Lung (tissue), 11 donors: ENCODE measurements at regions not wholly inside any gene's neighbourhood (a gene's known extent, or its start where the extent isn't known, plus 50 kb on each side); places are given as distances from the start of the nearest gene placed in this dataset.
"Not testable (repeated sequence)": the region's sequence is repeated elsewhere in the genome, so short reads cannot be mapped to it uniquely, and the experiment has no call there.

Source experiments
- ATAC-seq: fragments of 200-7000 bp; cut with Tn5 transposase; one replicate; pipeline ENCODE4 v1.9.1; 2020; ENCODE audit warnings: moderate number of reproducible peaks; ENCODE audit not compliant: insufficient read depth, low FRiP score
- DNase-seq, 3 donors: peaks; one replicate each; pipeline ENCODE4 v3.0.0-alpha.2; 2013 to 2017
- H3K27ac ChIP-seq, 2 donors: one replicate each; pipeline ENCODE4 v1.5.1; 2013; ENCODE audit warnings: mild to moderate bottlenecking in 2 of 2, moderate library complexity in 2 of 2, control low read depth in 1 of 2, inconsistent platforms in 1 of 2, low read depth in 1 of 2, low read length in 1 of 2
- H3K27me3 ChIP-seq, 3 donors: one replicate each; pipeline ENCODE4 v1.5.1; 2013; ENCODE audit warnings: low read length in 2 of 3; ENCODE audit not compliant: control insufficient read depth in 3 of 3, insufficient read depth in 3 of 3
- H3K36me3 ChIP-seq, 4 donors: one replicate each; pipeline ENCODE4 v1.5.1; 2013; ENCODE audit warnings: low read length in 4 of 4, mild to moderate bottlenecking in 1 of 4, moderate library complexity in 1 of 4; ENCODE audit not compliant: control insufficient read depth in 4 of 4, insufficient read depth in 4 of 4
- H3K4me1 ChIP-seq, 5 donors: one replicate each; pipeline ENCODE4 v1.5.1; 2013; ENCODE audit warnings: low read length in 5 of 5, mild to moderate bottlenecking in 2 of 5, moderate library complexity in 1 of 5; ENCODE audit not compliant: control insufficient read depth in 5 of 5, insufficient read depth in 5 of 5
- H3K4me3 ChIP-seq: one replicate; pipeline ENCODE4 v1.5.1; 2013; ENCODE audit warnings: mild to moderate bottlenecking, control low read depth, moderate library complexity
- H3K9ac ChIP-seq, 2 donors: one replicate each; pipeline ENCODE4 v1.5.1; 2013; ENCODE audit warnings: low read length in 2 of 2, control low read depth in 1 of 2; ENCODE audit not compliant: insufficient read depth in 1 of 2
- H3K9me3 ChIP-seq, 4 donors: one replicate each; pipeline ENCODE4 v1.5.1; 2013; ENCODE audit warnings: low read length in 3 of 4, mild to moderate bottlenecking in 1 of 4, moderate library complexity in 1 of 4; ENCODE audit not compliant: control insufficient read depth in 4 of 4, insufficient read depth in 3 of 4
- WGBS, 2 donors: extraction: QIAGEN DNeasy Blood & Tissue Kit; methylation state at CpG; one replicate each; pipeline ENCODE4 v1.1.7; 2013; 5-methylcytosine and 5-hydroxymethylcytosine counted together
- TF ChIP-seq, protein P1 (sequence below): IDR thresholded peaks from 2 replicates; pipeline ENCODE4 v1.5.1; 2012; ENCODE audit warnings: mild to moderate bottlenecking; ENCODE audit errors: control extremely low read depth, extremely low read depth
- donor health status: control.
- donor health status: control.
- donor health status: Bipolar disorder and iron deficiency.
- donor health status: healthy.
- donor health status: DM: yes; HTN: yes; CAD: no.

- Histone ChIP-seq H3K27ac (no peak overlapping the region), H3K4me3 (no peak overlapping the region), H3K27me3 (no peaks in the 10 kb centered on the region), H3K4me1 (peaks cover 0 to 3% (median 0%) of the 10 kb centered on the region in 5 donors), H3K9me3 (no peaks in the 10 kb centered on the region), H3K9ac (no peak overlapping the region), H3K36me3 (no peaks in the 10 kb centered on the region)
- DNase-seq, result no peak
- TF ChIP-seq, protein P1, sequence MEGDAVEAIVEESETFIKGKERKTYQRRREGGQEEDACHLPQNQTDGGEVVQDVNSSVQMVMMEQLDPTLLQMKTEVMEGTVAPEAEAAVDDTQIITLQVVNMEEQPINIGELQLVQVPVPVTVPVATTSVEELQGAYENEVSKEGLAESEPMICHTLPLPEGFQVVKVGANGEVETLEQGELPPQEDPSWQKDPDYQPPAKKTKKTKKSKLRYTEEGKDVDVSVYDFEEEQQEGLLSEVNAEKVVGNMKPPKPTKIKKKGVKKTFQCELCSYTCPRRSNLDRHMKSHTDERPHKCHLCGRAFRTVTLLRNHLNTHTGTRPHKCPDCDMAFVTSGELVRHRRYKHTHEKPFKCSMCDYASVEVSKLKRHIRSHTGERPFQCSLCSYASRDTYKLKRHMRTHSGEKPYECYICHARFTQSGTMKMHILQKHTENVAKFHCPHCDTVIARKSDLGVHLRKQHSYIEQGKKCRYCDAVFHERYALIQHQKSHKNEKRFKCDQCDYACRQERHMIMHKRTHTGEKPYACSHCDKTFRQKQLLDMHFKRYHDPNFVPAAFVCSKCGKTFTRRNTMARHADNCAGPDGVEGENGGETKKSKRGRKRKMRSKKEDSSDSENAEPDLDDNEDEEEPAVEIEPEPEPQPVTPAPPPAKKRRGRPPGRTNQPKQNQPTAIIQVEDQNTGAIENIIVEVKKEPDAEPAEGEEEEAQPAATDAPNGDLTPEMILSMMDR, result no peak
- WGBS, 2 donors, result 75 to 82% methylated on average over 4 of the region's 4 CpGs
- no peak for ATAC-seq
Measured at GRCh38 chr20:54727490-54727889, 252.1 kb downstream of the DOK5 start.

- ATAC-seq (no peak), DNase-seq (peak in 2 of 3 donors; percentile 66 to 81)
- H3K4me3 ChIP-seq, result no peak overlapping the region
- H3K9ac ChIP-seq, result no peak overlapping the region
- no peaks in the 10 kb centered on the region for H3K9me3 ChIP-seq
- H3K27me3 ChIP-seq, result no peaks in the 10 kb centered on the region
- H3K27ac ChIP-seq, result no peak overlapping the region
- peaks cover 0 to 3% (median 0%) of the 10 kb centered on the region in 5 donors for H3K4me1 ChIP-seq
- TF ChIP-seq, protein P1, result no peak
- no peaks in the 10 kb centered on the region for H3K36me3 ChIP-seq
- 62 to 68% methylated on average over 6 of the region's 6 CpGs for WGBS, 2 donors
Measured at GRCh38 chr20:54726687-54727300, 251.4 kb downstream of the DOK5 start.

GRCh38 chr20:54725266-54725665, 249.9 kb downstream of the DOK5 start:
- not testable (repeated sequence) for H3K4me1 ChIP-seq, H3K27ac ChIP-seq, H3K36me3 ChIP-seq, H3K9me3 ChIP-seq, ATAC-seq, H3K9ac ChIP-seq, H3K27me3 ChIP-seq, H3K4me3 ChIP-seq, DNase-seq
- WGBS, 2 donors, result 78 to 86% methylated on average over 2 of the region's 2 CpGs

DNA sequence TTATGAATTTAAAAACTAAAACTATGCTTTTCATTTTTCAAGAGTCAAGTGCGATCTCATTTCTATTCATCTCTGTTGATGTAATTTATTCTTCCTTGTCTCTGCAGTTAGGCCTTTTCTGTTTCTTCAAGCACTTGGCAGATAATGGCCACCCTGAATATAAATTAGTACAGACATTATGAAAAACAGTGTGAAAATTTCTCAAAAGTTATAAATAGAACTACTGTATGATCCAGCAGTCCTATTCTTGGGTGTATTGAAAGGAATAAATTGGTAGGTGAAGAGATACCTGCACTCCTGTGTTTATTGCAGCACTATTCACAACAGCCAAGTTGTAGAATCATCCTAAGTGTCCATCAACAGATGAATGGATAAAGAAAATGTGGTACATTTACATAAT, 248.3 kb downstream of the DOK5 start:
- no peak overlapping the region for H3K9ac ChIP-seq
- no peaks in the 10 kb centered on the region for H3K27me3 ChIP-seq
- H3K9me3 ChIP-seq, result no peaks in the 10 kb centered on the region
- no peak for ATAC-seq
- DNase-seq, result no peak
- H3K4me3 ChIP-seq, result no peak overlapping the region
- H3K4me1 ChIP-seq, result peaks cover 0 to 3% (median 0%) of the 10 kb centered on the region in 5 donors
- H3K27ac ChIP-seq, result no peak overlapping the region
- H3K36me3 ChIP-seq, result no peaks in the 10 kb centered on the region
- WGBS, 2 donors, result 95 to 97% methylated on average over 1 of the region's 1 CpG
- TF ChIP-seq, protein P1, result no peak
